ENCODE measurements at regions not wholly inside any gene's neighbourhood (a gene's known extent, or its start where the extent isn't known, plus 50 kb on each side); places are given as distances from the start of the nearest gene placed in this dataset.
"Not testable (repeated sequence)": the region's sequence is repeated elsewhere in the genome, so short reads cannot be mapped to it uniquely, and the experiment has no call there.

DNA sequence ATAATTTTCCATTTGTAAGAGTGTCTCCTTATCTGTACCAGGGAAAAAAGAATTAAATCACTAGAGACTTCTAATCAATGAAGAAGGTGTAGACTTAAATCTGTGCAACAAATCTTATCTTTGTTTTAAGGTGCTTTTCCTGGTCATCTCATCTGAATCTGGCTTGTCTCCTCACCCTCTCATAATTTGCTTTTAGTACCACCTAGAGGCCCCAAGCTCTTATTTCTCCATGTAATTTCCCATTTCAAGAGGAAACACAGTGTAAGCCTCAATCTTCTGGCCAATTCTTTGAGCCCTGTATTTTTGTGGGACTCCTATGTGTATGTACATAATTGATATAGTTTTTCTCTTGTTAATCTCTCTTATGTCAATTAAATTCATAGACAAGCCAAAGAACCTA lies 1975.3 kb upstream of the CDH6 start:
- no peak for DNase-seq (ENCODE audit: low read depth)
- TF ChIP-seq, protein P1, sequence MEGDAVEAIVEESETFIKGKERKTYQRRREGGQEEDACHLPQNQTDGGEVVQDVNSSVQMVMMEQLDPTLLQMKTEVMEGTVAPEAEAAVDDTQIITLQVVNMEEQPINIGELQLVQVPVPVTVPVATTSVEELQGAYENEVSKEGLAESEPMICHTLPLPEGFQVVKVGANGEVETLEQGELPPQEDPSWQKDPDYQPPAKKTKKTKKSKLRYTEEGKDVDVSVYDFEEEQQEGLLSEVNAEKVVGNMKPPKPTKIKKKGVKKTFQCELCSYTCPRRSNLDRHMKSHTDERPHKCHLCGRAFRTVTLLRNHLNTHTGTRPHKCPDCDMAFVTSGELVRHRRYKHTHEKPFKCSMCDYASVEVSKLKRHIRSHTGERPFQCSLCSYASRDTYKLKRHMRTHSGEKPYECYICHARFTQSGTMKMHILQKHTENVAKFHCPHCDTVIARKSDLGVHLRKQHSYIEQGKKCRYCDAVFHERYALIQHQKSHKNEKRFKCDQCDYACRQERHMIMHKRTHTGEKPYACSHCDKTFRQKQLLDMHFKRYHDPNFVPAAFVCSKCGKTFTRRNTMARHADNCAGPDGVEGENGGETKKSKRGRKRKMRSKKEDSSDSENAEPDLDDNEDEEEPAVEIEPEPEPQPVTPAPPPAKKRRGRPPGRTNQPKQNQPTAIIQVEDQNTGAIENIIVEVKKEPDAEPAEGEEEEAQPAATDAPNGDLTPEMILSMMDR (IDR thresholded peaks at IDR 0.05; ENCODE audit: insufficient read depth, low read depth, low read length, missing control alignments), result no peak
- no peak overlapping the region for H3K4me3 ChIP-seq (ENCODE audit: low read length)

DNA sequence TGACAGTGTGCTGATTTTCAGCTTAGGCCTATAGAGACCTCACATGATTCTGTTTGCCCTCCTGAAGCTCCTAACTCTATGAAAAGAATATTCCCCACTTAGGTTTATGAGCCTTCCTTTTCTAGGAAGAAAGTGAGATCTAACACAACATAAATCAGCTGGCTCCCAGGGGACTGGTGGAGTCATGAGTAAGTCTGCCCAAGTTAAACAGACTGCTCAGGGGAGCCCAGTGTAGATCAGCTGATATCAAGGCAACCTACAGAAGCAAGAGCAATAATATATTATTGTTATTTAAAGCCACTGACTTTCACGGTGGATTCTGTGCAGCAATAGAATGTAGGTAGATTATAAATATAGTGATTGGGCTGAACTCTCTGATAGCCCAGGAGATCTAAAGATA lies 1978.6 kb upstream of the CDH6 start:
- DNase-seq (ENCODE audit: low read depth), result no peak
- no peak overlapping the region for H3K4me3 ChIP-seq (ENCODE audit: low read length)
- TF ChIP-seq, protein P1 (IDR thresholded peaks at IDR 0.05; ENCODE audit: insufficient read depth, low read depth, low read length, missing control alignments), result no peak

DNA sequence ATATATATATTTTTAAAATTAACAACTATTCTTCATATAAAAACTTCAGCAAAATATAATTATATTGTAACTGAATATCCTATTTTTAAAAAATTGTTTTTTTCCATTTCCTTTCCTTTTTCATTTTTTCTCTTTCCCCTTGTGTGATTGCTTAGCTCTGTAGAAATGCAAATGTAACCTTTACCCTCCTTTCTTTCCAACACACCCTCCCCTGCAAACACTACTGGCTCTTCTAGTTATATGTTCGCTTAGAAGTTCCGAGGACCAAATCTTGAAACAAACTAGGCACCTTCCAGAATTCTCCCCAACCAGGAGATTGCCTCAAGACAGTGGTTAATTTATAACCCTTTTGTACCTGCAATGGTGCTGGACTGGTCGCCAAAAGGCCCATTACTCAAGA lies 1980.0 kb upstream of the CDH6 start:
- no peak for DNase-seq (ENCODE audit: low read depth)
- TF ChIP-seq, protein P1 (IDR thresholded peaks at IDR 0.05; ENCODE audit: insufficient read depth, low read depth, low read length, missing control alignments), result no peak
- no peak overlapping the region for H3K4me3 ChIP-seq (ENCODE audit: low read length)

DNA sequence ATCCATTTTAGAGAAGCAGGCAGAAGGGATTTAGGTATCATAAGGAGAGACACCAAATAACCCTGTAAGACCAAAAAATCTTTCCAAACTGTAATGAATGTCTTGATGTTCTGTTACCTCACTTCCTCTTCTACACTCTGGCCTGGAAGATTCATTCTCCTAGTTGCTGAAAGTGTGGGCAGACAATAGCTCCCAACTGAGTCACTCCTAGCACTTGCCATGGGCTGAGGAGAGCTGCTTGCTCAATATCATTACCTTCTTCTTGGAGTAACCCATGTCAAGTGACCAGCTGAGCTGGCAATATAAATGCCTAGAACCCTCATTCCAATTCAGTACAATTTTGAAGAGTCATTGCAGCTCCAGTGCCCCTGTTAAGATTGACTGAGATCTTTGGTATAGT lies 1985.5 kb upstream of the CDH6 start:
- TF ChIP-seq, protein P1 (IDR thresholded peaks at IDR 0.05; ENCODE audit: insufficient read depth, low read depth, low read length, missing control alignments), result no peak
- H3K4me3 ChIP-seq (ENCODE audit: low read length), result no peak overlapping the region
- peak; percentile 18 for DNase-seq (ENCODE audit: low read depth)

DNA sequence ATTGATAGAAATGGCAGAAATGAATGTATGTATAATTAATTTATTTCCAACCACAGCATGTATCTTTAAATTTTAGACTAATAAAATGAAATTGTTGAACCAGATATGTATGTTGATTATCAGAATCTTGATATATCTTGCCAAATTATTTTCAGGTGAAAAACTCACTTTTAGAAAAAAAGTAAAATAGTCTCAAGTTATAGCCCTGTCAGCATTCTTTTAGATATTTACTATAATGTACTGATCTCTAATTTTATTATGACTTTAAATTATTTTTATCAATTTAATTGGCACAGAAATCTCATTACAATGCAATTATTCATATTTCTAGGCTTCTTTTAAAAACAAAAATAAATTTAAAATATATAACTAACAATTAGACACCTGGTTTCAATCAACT lies 1990.4 kb upstream of the CDH6 start:
- no peak for DNase-seq (ENCODE audit: low read depth)
- TF ChIP-seq, protein P1 (IDR thresholded peaks at IDR 0.05; ENCODE audit: insufficient read depth, low read depth, low read length, missing control alignments), result no peak
- H3K4me3 ChIP-seq (ENCODE audit: low read length), result no peak overlapping the region

DNA sequence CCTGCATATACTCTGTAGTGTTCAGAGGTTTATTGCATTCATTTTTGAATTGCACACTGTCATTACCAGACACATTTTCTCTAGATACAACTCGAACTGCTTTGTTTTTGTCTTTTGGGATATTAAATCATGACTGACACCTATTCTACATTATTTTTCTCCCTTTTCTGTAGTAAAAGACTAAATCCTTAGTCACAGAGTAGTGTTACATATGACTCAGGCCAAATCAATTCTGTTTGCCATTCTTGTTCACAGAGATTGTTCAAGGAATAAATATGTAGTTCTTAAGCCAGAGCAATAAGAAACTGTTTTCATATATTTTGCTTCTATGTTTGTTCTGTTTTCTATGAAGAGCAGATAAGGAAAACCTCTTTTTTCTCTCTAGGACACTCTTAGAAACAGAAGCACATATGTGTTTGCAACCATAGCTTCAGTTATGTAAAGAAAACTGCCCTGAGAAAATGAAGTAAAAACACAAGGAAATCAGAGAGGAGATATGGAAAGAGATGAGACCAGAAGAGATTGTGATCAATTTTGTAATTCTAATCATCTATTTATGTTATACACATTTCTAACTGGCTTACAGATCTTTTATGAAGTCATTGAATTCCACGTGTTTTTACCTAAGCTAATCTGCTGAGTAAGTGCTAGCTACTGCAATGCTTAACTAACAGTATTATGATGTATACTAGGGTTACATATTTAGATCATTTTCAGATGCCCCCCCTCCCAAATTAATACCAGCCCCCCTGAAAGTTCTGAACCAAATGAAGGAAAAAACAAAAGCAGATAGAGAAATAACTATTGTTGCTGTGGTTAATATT lies 1995.6 kb upstream of the CDH6 start:
- TF ChIP-seq, protein P1 (IDR thresholded peaks at IDR 0.05; ENCODE audit: insufficient read depth, low read depth, low read length, missing control alignments), result no peak
- peak; percentile 7 for DNase-seq (ENCODE audit: low read depth)
- H3K4me3 ChIP-seq (ENCODE audit: low read length), result no peak overlapping the region

DNA sequence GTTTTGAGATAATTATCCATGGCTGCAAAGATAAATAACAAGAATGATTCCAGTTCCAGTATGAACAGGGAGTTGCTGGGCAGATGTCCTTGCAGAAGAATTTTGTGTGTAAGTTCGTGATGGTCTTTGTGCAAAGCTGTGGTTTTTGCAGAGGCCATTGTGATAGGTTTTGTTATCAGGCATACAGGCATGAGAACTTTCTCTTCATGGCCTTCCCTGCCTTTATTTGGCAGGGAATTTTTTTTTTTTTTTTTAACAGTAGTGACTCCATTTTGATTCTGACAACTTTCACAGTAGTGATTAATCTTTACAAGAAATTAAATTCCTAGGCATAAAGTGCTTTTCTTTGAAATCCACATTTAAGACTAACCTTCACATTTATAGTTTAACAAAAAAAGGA lies 1999.5 kb upstream of the CDH6 start:
- no peak overlapping the region for H3K4me3 ChIP-seq (ENCODE audit: low read length)
- TF ChIP-seq, protein P1 (IDR thresholded peaks at IDR 0.05; ENCODE audit: insufficient read depth, low read depth, low read length, missing control alignments), result no peak
- no peak for DNase-seq (ENCODE audit: low read depth)

DNA sequence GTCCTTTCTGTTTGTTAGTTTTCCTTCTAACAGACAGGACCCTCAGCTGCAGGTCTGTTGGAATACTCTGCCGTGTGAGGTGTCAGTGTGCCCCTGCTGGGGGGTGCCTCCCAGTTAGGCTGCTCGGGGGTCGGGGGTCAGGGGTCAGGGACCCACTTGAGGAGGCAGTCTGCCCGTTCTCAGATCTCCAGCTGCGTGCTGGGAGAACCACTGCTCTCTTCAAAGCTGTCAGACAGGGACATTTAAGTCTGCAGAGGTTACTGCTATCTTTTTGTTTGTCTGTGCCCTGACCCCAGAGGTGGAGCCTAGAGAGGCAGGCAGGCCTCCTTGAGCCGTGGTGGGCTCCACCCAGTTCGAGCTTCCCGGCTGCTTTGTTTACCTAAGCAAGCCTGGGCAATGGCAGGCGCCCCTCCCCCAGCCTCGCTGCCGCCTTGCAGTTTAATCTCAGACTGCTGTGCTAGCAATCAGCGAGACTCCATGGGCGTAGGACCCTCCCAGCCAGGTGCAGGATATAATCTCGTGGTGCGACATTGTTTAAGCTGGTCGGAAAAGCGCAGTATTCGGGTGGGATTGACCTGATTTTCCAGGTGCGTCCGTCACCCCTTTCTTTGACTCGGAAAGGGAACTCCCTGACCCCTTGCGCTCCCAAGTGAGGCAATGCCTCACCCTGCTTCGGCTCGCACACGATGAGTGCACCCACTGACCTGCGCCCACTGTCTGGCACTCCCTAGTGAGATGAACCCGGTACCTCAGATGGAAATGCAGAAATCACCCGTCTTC lies 2002.0 kb upstream of the CDH6 start:
- H3K4me3 ChIP-seq (ENCODE audit: low read length); DNase-seq (ENCODE audit: low read depth): not testable (repeated sequence)

DNA sequence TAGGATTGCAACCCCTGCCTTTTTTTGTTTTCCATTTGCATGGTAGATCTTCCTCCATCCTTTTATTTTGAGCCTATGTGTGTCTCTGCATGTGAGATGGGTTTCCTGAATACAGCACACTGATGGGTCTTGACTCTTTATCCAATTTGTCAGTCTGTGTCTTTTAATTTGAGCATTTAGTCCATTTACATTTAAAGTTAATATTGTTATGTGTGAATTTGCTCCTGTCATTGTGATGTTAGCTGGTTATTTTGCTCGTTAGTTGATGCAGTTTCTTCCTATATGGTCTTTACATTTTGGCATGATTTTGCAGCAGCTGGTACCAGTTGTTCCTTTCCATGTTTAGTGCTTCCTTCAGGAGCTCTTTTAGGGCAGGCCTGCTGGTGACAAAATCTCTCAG lies 2003.1 kb upstream of the CDH6 start:
- not testable (repeated sequence) for H3K4me3 ChIP-seq (ENCODE audit: low read length); DNase-seq (ENCODE audit: low read depth)

DNA sequence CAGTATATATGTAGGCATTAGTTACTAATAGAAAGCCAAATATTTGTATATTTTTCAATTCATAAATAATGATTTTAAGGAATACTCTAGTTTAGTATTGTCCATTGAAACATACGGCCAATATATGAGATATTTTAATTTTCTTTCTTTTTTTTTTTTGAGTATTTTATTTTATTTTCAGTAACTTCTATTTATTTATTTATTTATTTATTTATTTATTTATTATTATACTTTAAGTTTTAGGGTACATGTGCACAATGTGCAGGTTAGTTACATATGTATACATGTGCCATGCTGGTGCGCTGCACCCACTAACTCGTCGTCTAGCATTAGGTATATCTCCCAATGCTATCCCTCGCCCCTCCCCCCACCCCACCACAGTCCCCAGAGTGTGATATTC lies 2007.1 kb upstream of the CDH6 start:
- not testable (repeated sequence) for H3K4me3 ChIP-seq (ENCODE audit: low read length); DNase-seq (ENCODE audit: low read depth)

Data from epithelial cell of esophagus (primary cell).